CD14-positive monocyte (primary cell): ENCODE measurements at regions not wholly inside any gene's neighbourhood (a gene's known extent, or its start where the extent isn't known, plus 50 kb on each side); places are given as distances from the start of the nearest gene placed in this dataset.
"Not testable (repeated sequence)": the region's sequence is repeated elsewhere in the genome, so short reads cannot be mapped to it uniquely, and the experiment has no call there.

Experiments used
- DNase-seq, 3 donors: peaks; one replicate each; pipeline ENCODE4 v3.0.0-alpha.2; 2011 to 2022
- H2AFZ ChIP-seq: 2 replicates; pipeline ENCODE4 v1.6.0; 2012; ENCODE audit warnings: mild to moderate bottlenecking, low read depth, low read length, inconsistent platforms; ENCODE audit not compliant: insufficient read depth, poor library complexity, severe bottlenecking
- H3K27ac ChIP-seq, 2 donors: 1 replicate in 1 of 2; 2 replicates in 1 of 2; pipeline ENCODE4 v1.5.1; 2012 to 2013; ENCODE audit warnings: low read length in 2 of 2, control low read depth in 1 of 2, inconsistent platforms in 1 of 2, low read depth in 1 of 2, mild to moderate bottlenecking in 1 of 2
- H3K27me3 ChIP-seq, 2 donors: one replicate each; pipeline versions ENCODE4 v1.6.0 to v1.6.1; 2011 to 2013; ENCODE audit warnings: low read length in 2 of 2; ENCODE audit not compliant: control insufficient read depth in 2 of 2, insufficient read depth in 2 of 2
- H3K36me3 ChIP-seq, 2 donors: replicated peaks in 1 of 2; 1 replicate in 1 of 2; 2 replicates in 1 of 2; pipeline versions ENCODE4 v1.5.1 to v1.6.1; 2012 to 2013; ENCODE audit warnings: low read length in 2 of 2, control low read depth in 1 of 2, inconsistent platforms in 1 of 2, mild to moderate bottlenecking in 1 of 2; ENCODE audit not compliant: insufficient read depth in 2 of 2, control insufficient read depth in 1 of 2
- H3K4me1 ChIP-seq, 2 donors: 1 replicate in 1 of 2; 2 replicates in 1 of 2; pipeline versions ENCODE4 v1.5.1 to v1.6.1; 2012 to 2013; ENCODE audit warnings: low read length in 2 of 2, control low read depth in 1 of 2, inconsistent platforms in 1 of 2, mild to moderate bottlenecking in 1 of 2, moderate library complexity in 1 of 2; ENCODE audit not compliant: insufficient read depth in 2 of 2, control insufficient read depth in 1 of 2
- H3K4me2 ChIP-seq: replicated peaks from 2 replicates; pipeline ENCODE3; 2012; ENCODE audit warnings: low read length, moderate library complexity, mild to moderate bottlenecking; ENCODE audit not compliant: poor library complexity, severe bottlenecking; ENCODE audit errors: extremely low read depth
- H3K4me3 ChIP-seq, 3 experiments: fragments of 200-600 bp in 1 of 3; sonication (generic) in 1 of 3; replicated peaks in 1 of 3; 1 replicate in 2 of 3; 2 replicates in 1 of 3; pipeline ENCODE4 v1.5.1; 2011 to 2013; ENCODE audit warnings: low read length in 3 of 3, mild to moderate bottlenecking in 3 of 3, control low read depth in 2 of 3, low read depth in 2 of 3, inconsistent platforms in 1 of 3, moderate library complexity in 1 of 3
- H3K79me2 ChIP-seq: 2 replicates; pipeline ENCODE4 v1.6.0; 2012; ENCODE audit warnings: mild to moderate bottlenecking, control low read depth, inconsistent platforms, low read length, moderate library complexity; ENCODE audit not compliant: insufficient read depth
- H3K9ac ChIP-seq: 2 replicates; pipeline ENCODE4 v1.6.0; 2017; ENCODE audit warnings: low read length, mild to moderate bottlenecking; ENCODE audit not compliant: insufficient read depth, poor library complexity, severe bottlenecking
- H3K9me3 ChIP-seq, 2 donors: replicated peaks in 1 of 2; 1 replicate in 1 of 2; 2 replicates in 1 of 2; pipeline versions ENCODE4 v1.5.1 to v1.6.1; 2012 to 2013; ENCODE audit warnings: low read length in 2 of 2, control low read depth in 1 of 2; ENCODE audit not compliant: control insufficient read depth in 1 of 2, insufficient read depth in 1 of 2
- H4K20me1 ChIP-seq: 2 replicates; pipeline ENCODE4 v1.6.0; 2012; ENCODE audit warnings: mild to moderate bottlenecking, low read length, control low read depth, moderate library complexity; ENCODE audit not compliant: insufficient read depth
- H3K27ac Mint-ChIP-seq, 7 donors: one replicate each; pipeline ENCODE4 v1.8.0; 2020; ENCODE audit warnings: mild to moderate bottlenecking in 7 of 7, mixed read lengths in 7 of 7, moderate library complexity in 6 of 7, inconsistent platforms in 2 of 7
- H3K27me3 Mint-ChIP-seq, 3 donors: one replicate each; pipeline ENCODE4 v1.8.0; 2021 to 2022; ENCODE audit warnings: low read depth in 3 of 3, mild to moderate bottlenecking in 3 of 3, mixed read lengths in 3 of 3, moderate library complexity in 3 of 3, inconsistent platforms in 1 of 3
- H3K36me3 Mint-ChIP-seq, 2 donors: one replicate each; pipeline ENCODE4 v1.8.0; 2020; ENCODE audit warnings: mixed read lengths in 2 of 2, inconsistent platforms in 1 of 2, mild to moderate bottlenecking in 1 of 2
- H3K4me1 Mint-ChIP-seq: one replicate; pipeline ENCODE4 v1.8.0; 2020; ENCODE audit warnings: mild to moderate bottlenecking, mixed read lengths
- H3K4me3 Mint-ChIP-seq, 2 donors: one replicate each; pipeline ENCODE4 v1.8.0; 2020; ENCODE audit warnings: mild to moderate bottlenecking in 2 of 2, mixed read lengths in 2 of 2, moderate library complexity in 1 of 2
- H3K9me3 Mint-ChIP-seq, 7 donors: one replicate each; pipeline ENCODE4 v1.8.0; 2020 to 2022; ENCODE audit warnings: mixed read lengths in 7 of 7, mild to moderate bottlenecking in 6 of 7, moderate library complexity in 6 of 7, inconsistent platforms in 2 of 7
- CTCF ChIP-seq: fragments of 200-600 bp; IDR thresholded peaks from one replicate; pipeline ENCODE4 v1.8.0; 2022; ENCODE audit warnings: antibody characterized with exemption, mild to moderate bottlenecking
- whole genome bisulfite sequencing: methylation state at CpG from one replicate; pipeline ENCODE4 v1.1.5; 2013; ENCODE audit warnings: missing lambda C conversion rate; ENCODE audit not compliant: insufficient coverage; 5-methylcytosine and 5-hydroxymethylcytosine counted together
- intact Hi-C, 2 donors: fragments of 100-400 bp; cut with micrococcal nuclease; formaldehyde crosslinking; loops; one replicate each; pipeline versions ENCODE4 v1.15.0 to v1.15.1; 2023

GRCh38 chr17:47060005-47060404 lies 81.0 kb upstream of the RPRML start:
- H2AFZ ChIP-seq, H3K27me3 ChIP-seq, DNase-seq, H3K79me2 ChIP-seq, H3K27ac Mint-ChIP-seq, intact Hi-C loops, H3K9me3 Mint-ChIP-seq, H3K4me3 ChIP-seq, H3K27me3 Mint-ChIP-seq, H3K4me1 Mint-ChIP-seq, H4K20me1 ChIP-seq, H3K4me1 ChIP-seq, H3K9ac ChIP-seq, H3K4me3 Mint-ChIP-seq, H3K27ac ChIP-seq, H3K9me3 ChIP-seq, H3K4me2 ChIP-seq: not testable (repeated sequence)
- peaks cover 3 to 14% of the 10 kb centered on the region in 2 donors for H3K36me3 ChIP-seq
- H3K36me3 Mint-ChIP-seq, result peaks cover 19 to 27% of the 10 kb centered on the region in 2 donors
- WGBS, result 100% methylated on average over 8 of the region's 10 CpGs

- no peak overlapping the region for H3K27ac Mint-ChIP-seq
- H3K27me3 Mint-ChIP-seq, result no peaks in the 10 kb centered on the region
- no peaks in the 10 kb centered on the region for H3K9me3 ChIP-seq
- H2AFZ ChIP-seq, result no peak overlapping the region
- H3K9me3 Mint-ChIP-seq, result no peaks in the 10 kb centered on the region
- TF ChIP-seq CTCF, result no peak
- H3K4me2 ChIP-seq, result no peak overlapping the region
- no peak overlapping the region for H3K4me3 Mint-ChIP-seq
- no peaks in the 10 kb centered on the region for H3K4me1 ChIP-seq
- no peak for DNase-seq
- peaks cover 12 to 36% of the 10 kb centered on the region in 2 donors for H3K36me3 ChIP-seq
- peaks cover 2% of the 10 kb centered on the region for H3K4me1 Mint-ChIP-seq
- H4K20me1 ChIP-seq, result no peaks in the 10 kb centered on the region
- 100% methylated on average over 5 of the region's 5 CpGs for WGBS
- H3K27ac ChIP-seq, result no peak overlapping the region
- intact Hi-C loops, result no loop called here
- H3K79me2 ChIP-seq, result no peaks in the 10 kb centered on the region
- H3K9ac ChIP-seq, result no peak overlapping the region
- H3K4me3 ChIP-seq, result no peak overlapping the region
- H3K27me3 ChIP-seq, result no peaks in the 10 kb centered on the region
- H3K36me3 Mint-ChIP-seq, result peaks cover 30 to 38% of the 10 kb centered on the region in 2 donors
Measured at GRCh38 chr17:47057830-47058229, 78.8 kb upstream of the RPRML start.

DNA sequence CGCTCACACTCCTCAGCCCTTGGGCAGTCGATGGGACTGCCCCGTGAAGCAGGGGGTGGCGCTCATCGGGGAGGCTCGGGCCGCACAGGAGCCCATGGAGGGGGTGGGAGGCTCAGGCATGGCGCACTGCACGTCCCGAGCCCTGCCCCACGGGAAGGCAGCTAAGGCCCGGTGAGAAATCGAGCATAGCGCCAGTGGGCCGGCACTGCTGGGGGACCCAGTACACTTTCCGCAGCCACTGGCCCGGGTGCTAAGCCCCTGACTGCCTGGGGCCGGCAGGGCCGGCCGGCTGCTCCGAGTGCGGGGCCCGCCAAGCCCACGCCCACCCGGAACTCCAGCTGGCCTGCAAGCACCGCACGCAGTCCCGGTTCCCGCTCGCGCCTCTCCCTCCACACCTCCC lies 78.2 kb upstream of the RPRML start:
- peaks cover 36 to 43% of the 10 kb centered on the region in 2 donors for H3K36me3 Mint-ChIP-seq
- DNase-seq, H3K4me1 Mint-ChIP-seq, H3K27ac ChIP-seq, intact Hi-C loops, H3K4me2 ChIP-seq, H3K27me3 Mint-ChIP-seq, H3K9me3 ChIP-seq, H3K4me1 ChIP-seq, H2AFZ ChIP-seq, H3K9me3 Mint-ChIP-seq, H3K4me3 ChIP-seq, H3K9ac ChIP-seq, H4K20me1 ChIP-seq, H3K4me3 Mint-ChIP-seq, H3K79me2 ChIP-seq, H3K27me3 ChIP-seq, H3K27ac Mint-ChIP-seq: not testable (repeated sequence)
- peaks cover 12 to 36% of the 10 kb centered on the region in 2 donors for H3K36me3 ChIP-seq
- 98% methylated on average over 29 of the region's 31 CpGs for WGBS

DNA sequence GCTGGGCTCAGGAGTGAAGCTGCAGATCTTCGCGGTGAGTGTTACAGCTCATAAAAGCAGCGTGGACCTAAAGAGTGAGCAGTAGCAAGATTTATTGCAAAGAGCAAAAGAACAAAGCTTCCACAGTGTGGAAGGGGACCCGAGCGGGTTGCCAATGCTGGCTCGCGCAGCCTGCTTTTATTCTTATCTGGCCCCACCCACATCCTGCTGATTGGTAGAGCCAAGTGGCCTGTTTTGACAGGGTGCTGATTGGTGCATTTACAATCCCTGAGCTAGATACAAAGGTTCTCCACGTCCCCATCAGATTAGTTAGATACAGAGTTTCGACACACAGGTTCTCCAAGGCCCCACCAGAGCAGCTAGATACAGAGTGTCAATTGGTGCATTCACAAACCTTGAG lies 77.6 kb upstream of the RPRML start:
- H3K9ac ChIP-seq, H3K27ac Mint-ChIP-seq, H3K27ac ChIP-seq, intact Hi-C loops, H3K4me2 ChIP-seq, H3K9me3 ChIP-seq, H3K27me3 Mint-ChIP-seq, DNase-seq, H3K4me1 ChIP-seq, H3K4me3 ChIP-seq, H3K4me3 Mint-ChIP-seq, H3K27me3 ChIP-seq, H4K20me1 ChIP-seq, H3K79me2 ChIP-seq, H3K9me3 Mint-ChIP-seq, H2AFZ ChIP-seq, H3K4me1 Mint-ChIP-seq: not testable (repeated sequence)
- WGBS, result no CpG with 5 or more reads among the region's 9 CpGs
- peaks cover 12 to 36% of the 10 kb centered on the region in 2 donors for H3K36me3 ChIP-seq
- H3K36me3 Mint-ChIP-seq, result peaks cover 37 to 45% of the 10 kb centered on the region in 2 donors
